ENCODE measurements at regions not wholly inside any gene's neighbourhood (a gene's known extent, or its start where the extent isn't known, plus 50 kb on each side); places are given as distances from the start of the nearest gene placed in this dataset.

DNA sequence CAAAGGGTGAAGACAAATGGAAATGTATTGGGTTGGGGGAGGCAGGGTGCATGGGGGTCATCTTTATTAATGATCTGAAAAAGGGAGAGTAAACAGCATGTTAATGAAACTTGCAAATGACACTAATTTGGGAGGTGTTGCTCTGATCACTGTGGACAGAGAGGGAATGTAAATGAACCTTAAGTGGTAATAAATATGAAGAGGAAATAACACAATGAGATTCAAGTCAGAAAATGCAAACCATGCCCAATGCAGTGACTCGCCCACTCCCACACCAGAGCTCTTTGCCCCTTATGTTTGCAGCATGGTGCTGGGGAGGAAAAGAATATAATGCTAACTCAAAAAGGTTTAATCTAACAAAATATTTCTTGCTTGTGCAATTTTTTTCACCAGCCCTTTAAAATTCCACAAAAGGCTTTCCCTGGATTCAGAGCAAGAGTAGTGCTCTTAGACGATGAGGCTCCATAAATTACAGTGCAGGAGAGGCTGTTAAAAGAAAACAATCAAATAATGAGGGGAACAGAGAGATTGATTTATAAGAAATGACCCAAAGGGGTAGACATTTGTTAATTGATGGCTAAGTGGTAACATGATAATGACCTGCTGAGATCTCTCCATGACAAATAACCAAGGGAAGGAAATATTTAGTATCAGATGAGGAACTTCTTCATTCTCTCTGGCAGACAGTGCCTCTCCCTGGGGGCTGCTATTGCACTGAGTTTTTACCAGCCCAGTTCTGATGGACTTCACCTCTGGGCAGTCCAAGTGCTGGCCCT is 210.0 kb upstream of the PPP2R3A start:
- DNase-seq: no peak

DNA sequence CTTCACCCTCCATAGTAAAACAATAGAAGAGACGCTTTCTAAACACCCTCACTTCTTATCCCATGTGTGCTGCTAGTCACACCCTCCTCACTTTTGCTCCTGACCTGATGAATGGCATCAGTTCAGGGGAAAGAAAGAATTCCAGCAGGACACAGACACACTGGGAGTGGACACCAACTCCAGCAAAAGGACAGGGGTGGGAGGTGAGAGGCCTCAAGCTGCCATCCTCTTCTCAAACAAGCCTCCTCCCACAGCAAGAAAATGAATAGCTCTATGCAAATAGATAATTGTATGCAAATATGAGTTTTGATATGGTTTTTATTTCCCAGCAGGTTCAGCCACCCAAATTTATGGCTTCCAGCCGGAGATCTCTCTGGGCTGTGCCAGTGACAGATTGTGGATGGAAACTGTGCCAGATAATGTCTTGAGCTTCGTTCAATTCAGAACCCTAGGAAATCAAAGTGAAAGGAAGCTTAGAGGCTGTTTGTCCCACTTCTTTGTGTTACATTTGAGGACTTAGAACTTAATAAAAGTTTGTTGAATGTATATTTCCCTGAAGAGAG is 209.3 kb upstream of the PPP2R3A start:
- DNase-seq: no peak

DNA sequence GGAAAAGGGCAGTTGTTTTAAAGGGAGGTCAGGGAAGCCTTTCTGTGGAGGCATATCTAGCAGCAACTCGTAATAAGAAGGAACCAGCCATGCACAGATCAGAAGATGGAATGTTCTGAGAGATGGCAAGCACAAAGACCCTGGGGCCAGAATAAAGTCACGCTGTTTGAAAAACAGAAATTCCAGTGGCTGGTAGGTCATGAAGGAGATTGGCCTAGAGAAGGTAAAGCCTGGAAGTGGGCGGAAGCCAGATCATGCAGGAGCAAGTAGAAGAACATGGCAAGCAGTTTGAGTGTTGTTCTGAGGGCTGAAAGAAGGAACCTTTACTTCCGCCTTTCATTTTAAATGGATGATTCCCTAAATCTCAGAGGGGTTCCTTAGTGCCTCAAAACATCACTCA is 208.1 kb upstream of the PPP2R3A start:
- DNase-seq: no peak

DNA sequence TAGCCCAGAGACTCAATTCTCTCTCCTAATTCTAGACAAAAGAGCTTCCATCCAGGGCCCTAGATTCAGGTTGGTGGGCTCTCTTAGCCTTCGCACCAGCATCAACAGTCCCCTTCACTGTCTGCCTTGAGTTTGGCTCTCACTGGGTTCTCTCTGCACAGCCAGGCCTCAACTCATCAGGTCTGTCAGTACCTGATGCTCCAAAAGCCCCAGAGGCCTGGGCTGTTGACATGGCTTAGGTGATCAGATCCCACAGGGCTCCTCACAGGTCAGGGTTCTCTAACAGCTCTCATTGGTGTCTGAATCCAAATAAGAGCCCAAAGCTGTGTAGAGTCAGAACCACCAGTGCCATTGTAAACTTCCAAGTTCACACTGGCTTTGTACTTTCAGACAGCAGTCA is 206.6 kb upstream of the PPP2R3A start:
- DNase-seq: no peak

DNA sequence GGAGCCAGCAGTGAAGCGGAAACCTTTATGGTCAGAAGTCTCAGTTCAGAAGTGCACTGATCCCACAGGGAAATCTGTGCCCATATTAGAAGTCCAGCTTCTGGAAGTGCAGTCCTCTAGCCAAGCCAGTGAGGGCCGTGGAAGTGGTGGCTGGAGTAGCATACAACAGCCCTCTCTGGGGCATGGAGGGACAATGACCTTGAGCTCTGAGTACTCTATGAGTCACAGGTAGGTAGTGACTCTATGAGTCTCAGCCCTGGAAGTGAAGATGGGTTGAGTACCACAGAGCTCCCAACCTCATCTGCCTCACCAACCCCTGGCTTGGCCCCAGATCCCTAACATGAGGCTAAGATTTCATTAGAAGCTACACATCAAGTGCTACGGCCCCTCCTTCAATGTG is 205.9 kb upstream of the PPP2R3A start:
- no peak for DNase-seq

DNA sequence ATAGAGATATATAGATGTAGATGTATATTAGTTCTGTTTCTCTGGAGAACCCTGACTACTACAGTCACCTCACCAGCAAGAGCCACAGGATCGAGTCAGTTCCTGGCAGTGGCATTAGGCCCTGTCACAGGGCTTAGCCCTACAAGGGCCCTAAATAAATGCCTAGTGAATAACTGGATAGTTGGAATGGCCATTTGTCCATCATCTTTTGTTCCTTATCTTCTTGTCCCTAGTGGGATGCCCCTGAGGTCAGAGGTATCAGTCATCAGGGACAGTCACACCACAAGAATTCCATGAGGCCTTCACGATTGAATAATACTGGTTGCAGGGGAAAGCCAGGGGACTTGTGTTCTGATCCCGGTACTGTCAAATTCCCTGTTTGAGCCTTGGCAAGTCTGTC is 204.9 kb upstream of the PPP2R3A start:
- DNase-seq: no peak

DNA sequence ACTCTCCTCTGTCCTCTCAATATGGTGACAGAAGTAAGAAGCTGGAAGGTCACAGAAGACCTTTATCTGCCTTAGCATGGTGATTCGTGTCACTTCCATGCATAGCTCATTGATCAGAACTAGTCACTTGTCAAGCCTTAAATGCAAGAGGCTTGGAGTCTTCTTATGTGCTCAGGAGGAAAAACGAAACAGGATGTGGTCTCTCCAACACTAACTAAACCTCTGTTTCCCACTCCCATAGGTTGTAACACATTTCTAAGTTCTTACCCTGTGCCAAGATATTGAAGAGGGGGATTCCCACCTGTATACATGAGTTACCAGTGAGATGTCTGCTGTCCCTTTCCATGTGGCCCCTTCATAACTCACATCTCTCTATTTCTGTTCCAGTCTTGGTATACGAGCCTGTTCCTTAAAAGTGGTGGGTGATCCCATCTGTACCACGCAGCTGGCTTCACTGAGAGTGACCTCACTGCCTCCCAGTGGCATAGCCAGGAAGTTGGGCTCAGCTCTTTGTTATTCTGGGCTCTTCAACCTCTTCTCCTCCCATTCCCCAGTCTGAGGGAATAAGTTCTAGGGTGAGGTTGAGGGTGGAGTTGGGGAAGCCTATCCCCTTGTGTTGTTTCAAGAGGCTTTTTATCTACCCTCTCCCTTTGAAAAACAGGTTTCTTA is 203.2 kb upstream of the PPP2R3A start:
- DNase-seq: no peak

DNA sequence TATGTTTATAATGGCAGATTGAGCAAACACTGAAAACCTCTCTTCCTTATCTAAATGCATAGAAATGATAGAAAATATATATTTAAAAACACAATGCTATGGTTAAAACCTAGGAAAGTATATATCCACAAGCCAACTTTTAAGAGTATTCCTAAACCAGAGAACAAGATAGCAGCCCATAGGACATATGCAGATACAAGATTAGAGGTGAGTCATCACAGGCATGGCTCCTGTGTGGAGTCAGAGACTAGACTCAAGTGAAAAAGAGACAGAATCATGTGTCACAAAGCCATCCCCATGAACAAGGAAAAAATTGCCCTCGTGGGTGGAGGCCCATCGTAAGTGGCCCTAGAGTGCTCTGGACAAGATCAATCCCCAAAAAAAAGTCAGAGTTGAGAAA is 199.4 kb upstream of the PPP2R3A start:
- DNase-seq: no peak

DNA sequence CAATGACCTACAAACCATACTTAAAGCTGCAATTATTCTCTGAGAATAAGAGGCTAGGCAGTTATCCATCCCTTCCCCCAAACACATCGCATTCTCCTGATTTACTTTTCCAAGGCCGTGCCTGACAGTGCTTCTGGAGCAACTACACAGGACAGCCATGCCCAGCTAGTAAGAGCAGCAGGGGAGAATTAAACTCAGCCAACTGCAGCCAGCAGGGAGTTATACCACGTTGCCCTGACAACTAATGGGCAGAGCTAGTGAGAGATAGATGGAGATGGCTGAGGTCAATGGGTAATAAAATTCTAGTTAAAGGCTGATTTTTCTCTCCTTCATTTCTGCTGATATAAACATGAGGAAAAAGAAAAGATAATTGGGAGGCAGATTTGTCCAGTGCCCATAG is 193.8 kb upstream of the PPP2R3A start:
- DNase-seq: no peak

DNA sequence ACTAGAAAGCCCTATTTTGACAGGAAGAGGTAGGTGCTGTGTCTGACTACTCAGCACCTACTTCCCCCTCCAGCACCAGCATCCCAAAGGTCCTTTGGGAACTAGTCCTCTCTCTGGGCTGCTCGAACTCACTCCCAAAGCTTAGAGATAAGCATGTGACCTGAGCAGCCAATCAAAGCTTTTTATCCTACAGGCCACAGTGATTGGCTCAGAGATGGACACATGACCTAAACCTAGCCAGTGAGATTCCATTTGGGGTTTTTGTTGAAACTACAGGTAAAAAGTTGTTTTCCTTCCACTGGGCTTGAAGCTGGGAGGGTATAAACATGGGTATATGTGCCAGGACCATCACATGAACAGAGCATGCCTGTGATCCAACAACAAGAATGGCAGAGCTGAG is 186.5 kb upstream of the PPP2R3A start:
- no peak for DNase-seq

DNA sequence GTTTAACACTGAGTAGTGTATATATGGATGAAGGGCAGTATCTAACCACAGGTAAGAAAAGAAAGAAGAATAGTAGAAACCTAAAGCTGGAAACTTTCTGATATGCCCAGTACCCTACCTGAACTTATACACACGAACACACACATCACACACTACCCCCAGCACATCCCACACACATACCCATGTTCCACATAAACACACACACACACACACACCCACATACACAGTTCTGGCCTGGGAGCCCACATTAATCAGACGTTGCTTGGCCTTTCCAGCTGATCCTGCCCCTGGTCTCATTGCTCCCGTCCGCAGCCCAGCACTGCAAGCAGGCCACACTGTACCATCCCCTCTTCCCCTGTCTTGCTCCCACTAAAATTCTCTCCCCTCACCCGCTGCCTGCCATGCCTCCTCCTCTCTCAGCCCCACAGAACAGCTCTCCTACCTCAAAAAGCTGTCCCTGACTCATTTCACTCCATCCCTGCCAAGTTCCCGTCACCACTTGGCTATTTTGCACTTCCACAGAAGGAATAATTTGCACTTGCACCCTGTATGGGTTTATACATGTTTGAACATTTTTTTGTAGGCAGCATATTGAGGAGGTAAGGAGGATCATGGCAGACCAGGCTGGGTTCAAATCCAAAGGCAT is 185.8 kb upstream of the PPP2R3A start:
- no peak for DNase-seq

DNA sequence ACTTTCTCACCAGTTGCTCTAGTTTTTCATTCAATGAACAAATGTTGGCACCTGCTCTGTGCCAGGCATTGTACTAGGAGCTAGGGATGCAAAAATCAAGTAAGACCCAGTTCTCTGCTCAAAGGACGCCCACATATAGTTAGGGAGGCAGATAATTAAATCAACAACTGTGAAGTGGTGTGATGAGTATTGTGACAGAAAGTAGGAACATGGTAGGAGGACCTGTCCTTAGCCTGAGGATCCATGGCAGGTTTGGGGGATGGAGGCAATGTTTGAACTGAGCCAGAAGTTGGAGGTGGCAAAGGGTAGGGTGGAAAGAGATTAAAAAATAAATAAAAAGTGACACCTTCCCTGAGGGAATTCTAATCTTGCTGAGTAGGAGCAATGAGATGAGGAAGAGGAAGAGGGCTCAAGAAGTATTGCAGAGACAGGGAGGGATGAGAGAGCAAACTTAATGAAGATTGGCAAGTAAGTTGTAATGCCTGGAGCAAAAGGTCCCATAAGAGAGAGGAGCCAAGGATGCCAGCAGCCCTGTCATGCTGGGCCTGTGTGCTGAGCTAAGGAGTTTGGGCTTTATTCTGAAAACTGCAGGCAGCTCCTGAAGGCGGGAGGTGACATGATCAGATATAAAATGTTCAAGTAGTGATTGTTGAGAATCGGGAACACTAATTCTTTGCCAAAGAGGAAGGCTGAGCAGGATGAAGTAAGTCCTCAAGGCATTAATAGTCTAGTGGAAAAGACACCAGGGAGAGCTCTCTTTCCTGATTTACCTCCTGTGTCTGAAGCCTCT is 184.3 kb upstream of the PPP2R3A start:
- DNase-seq: no peak

DNA sequence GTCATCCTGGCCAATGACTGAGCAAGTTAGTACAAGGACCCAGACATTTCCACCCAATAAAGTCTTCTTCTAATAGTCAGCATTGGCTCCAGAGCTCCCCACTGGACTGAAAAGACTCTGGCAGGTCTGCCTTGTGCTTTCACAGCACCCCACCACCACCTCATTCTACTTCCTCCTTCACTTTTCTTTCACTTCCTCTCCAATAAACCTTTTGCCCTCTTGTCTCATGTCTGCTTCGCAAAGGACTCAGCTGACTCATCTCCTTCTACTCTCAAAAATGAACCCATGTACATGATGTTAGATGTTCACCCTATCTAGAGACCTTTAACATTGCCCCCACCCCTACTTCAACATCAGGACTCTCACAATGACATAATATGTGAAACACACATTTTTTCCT is 181.0 kb upstream of the PPP2R3A start:
- no peak for DNase-seq

DNA sequence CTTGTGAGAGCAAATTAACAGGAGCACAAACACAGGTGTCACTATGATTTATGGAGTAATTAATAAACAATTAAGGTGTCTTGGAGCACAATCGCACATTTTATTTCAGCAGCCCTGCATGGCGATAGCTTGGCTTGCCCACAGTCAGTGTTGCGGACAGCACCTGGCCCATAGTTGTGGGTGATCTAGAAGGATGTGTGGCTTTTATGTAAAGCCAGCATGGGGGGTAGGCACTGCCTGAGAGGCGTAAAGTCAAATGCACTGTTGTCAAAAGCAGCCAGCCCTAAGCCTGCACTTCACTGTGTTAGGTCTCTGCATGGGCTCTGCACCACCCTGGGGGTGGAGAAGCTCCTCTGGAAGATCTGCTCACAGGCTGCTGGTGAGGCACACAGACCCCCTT is 177.4 kb upstream of the PPP2R3A start:
- no peak for DNase-seq

DNA sequence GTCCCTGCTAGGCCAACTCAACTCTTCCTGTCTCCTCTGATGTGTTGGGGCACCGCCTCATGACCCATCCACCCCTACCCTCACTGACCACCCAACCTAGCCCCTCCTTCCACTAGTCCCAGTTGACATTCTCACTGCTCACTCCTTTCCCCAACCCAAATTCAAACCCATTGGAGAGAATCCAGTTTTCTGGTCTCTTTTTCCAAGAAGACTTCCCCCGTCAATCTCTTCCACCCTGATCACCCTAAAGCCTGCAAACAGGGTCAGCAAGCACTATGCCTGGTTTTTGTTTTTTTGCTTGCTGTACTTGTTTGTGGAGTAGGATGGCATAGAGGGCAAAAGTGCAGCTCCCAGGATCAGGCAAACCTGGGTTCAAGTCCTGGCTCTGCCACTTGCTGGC is 176.6 kb upstream of the PPP2R3A start:
- no peak for DNase-seq

DNA sequence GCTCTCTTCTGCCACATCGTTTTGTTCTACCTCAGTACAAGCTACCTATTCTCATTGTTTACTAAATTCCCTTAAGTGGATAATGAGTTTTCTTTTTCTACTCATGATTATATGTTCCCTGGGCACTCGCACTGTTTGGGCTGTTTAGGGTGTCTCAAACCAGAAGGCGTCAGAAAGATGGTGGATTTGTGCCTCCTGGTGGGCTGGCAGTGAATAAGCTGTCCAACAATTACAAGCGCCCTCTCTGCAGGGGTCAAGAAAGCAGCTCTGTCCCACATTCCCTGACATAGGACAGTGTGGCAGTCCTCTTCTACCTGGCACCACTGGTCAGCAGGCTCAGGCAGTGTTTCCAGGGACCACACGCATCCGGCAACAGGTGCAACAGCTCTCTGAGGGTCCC is 173.4 kb upstream of the PPP2R3A start:
- DNase-seq: peak; percentile 1

DNA sequence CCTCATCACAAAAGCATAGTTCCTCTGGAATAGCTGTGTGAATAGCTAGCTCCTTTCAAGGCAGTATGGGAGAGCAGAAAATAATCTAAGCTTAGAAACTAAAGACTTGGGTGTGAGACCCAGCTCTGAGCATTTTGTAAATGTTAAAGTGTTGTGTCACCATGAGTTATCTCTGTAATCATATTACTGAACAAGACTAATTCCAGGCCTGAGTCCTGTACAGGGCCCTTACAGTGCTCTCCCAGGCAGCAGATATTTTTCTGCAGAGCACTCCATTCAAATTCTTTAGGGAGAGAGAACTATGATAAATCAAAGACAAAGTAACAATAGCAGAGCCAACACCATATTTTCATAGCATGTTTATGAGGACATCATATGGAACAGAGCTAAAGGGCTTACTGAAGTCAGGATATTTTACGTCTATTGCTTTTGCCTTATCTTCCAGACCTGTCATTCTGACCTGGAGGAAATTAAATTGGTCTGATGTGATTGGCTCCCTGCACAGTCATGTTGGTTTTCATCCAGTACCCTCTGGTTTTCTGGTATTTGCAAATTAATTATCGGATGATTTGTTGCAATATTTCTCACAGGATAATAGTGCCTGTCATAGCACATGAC is 172.6 kb upstream of the PPP2R3A start:
- DNase-seq: no peak

DNA sequence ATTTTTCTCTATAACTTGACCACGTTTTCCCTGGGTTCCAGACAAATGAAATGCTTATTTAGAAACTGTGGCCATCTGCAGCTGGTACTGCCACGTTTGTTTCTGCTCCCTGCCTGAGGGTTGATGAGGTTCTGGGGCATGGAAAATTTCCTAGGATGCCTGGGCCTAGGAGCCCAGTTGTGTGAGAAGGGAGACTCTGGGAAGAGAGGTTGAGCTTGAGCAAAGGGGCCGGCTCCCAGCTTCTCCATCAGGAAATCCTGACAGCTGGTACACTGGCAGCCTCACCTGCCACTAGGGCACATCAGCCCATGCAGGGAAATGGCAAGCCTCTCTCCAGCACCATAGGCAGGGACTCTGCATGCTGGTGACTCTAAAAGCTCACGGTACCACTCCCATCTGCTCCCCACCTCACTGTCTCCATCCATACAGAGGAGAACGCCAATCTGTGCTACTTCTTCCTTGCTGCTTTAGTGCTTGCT is 165.4 kb upstream of the PPP2R3A start:
- DNase-seq: no peak

DNA sequence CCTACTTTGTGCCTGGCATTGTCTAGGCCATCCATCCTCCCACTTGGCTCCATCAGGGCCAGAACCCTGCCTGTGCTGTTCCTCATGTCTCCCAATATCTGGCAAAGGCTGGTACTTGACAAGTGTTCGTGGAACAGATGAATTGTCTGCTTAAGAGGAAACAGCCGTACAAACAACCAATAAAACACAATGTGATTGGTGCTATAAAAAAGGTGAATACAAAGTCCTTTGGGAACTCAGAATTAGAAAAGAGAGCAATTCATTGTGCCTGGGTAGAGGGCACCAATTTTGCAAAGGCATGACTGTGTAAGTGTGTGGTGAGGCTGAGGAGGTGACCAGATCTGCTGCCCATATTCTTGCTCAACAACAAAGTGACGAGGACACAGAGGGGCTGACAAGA is 164.5 kb upstream of the PPP2R3A start:
- DNase-seq: no peak

DNA sequence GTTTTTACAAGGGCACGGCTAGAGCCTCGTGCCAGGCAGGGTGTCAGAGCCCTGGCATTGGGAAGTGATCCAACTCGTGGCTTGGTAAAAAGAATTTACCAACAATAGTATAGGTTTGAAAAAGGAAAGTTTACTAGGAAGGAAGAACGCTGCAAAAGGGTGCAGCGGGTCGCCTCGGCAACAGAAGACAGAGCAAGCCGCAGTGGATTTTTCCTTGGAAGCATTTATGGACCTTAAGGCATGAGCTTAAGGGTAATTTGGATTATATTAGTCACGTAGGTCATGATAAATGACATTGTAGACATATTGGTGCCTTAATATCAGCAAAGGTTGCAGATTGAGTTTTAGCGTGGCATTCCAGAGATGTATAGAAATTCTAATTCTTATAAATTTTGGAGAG is 163.4 kb upstream of the PPP2R3A start:
- DNase-seq: no peak

DNA sequence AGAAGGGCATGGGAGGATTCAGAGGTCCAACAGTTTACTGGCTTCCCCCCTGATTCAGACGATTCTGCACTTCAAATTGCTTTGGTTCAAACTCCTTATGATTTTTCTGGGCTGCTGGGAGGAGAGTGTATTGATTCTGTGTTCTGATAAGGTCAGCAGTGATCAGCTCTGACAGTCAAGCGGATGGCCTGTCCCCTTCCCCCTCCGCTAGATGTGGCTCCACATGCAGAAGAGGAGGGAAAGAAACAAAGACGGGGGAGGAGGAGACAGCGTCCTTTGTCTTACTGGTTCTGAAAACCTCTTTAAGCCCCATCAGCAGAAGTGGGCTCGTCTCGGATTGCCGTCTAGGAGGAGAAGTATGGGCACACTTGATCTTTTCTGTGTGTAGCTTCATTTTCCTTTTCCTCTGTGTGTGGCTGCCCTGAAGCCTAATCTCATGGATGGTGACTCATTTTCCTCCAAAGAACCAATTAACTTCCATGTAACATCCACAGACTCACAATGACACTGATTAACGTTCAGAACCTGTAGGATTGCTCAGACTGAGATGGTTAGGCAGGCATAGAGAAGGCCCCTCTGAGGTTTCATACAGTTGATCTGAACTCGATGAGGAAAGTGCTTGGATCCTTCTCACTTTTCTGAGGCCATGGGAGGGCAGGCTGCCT is 162.4 kb upstream of the PPP2R3A start:
- DNase-seq: no peak

DNA sequence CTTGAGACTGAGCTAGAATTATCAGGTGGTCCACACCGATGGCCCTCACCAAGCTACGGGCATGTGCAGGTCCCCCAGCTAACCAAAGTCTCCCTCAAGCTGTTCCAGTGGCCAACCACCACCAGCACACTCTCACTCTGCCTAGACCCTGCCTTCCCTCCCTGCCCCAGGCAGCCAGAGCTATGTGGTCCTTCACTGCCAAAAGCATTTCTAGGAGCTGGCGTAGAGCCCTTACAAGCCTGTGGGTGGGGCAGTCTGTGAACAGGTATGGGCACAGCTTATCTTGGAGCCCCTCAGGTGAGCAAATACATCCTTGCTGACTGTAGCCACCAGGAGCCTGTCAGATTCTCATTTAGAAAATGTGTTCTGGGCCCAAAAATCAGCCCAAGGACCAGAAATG is 159.8 kb upstream of the PPP2R3A start:
- DNase-seq: no peak
